ENCODE measurements at regions not wholly inside any gene's neighbourhood (a gene's known extent, or its start where the extent isn't known, plus 50 kb on each side); places are given as distances from the start of the nearest gene placed in this dataset.
A peak's percentile ranks its signal among the peaks of the same experiment; 100 is the strongest.
"Not testable (repeated sequence)": the region's sequence is repeated elsewhere in the genome, so short reads cannot be mapped to it uniquely, and the experiment has no call there.

DNA sequence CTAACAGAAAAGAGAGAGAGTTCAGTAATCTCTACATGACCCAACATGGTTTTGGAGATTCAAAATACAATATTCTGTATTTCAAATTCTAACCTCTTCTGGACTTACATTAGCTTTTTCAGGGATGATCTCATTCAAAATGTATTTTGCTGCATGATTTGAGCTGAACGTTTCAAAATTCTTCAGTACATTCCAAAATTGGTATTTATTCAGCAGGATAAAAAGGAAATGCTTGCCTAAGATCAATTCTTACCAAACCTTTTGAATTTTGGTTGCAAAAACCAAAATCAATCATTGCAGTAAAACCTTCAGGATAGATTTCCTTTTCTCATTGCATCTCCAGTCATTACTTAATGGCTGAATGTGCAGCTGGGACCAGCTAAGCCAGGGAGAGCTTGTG, 1761.3 kb upstream of the SEL1L start:
- H3K36me3 Mint-ChIP-seq (ENCODE audit: insufficient read depth, unreplicated experiment): no peaks in the 10 kb centered on the region
- ChIA-PET CTCF (interaction anchor here (1.1 to 1.2 kb wide), 2 partner anchors 11 to 1303 kb away, joined by 4 read pairs; no protein-coding TSS in a partner anchor), POLR2A (no interaction called here)
- no peaks in the 10 kb centered on the region for H3K9me3 Mint-ChIP-seq (ENCODE audit: unreplicated experiment)
- TF ChIP-seq, protein P1, sequence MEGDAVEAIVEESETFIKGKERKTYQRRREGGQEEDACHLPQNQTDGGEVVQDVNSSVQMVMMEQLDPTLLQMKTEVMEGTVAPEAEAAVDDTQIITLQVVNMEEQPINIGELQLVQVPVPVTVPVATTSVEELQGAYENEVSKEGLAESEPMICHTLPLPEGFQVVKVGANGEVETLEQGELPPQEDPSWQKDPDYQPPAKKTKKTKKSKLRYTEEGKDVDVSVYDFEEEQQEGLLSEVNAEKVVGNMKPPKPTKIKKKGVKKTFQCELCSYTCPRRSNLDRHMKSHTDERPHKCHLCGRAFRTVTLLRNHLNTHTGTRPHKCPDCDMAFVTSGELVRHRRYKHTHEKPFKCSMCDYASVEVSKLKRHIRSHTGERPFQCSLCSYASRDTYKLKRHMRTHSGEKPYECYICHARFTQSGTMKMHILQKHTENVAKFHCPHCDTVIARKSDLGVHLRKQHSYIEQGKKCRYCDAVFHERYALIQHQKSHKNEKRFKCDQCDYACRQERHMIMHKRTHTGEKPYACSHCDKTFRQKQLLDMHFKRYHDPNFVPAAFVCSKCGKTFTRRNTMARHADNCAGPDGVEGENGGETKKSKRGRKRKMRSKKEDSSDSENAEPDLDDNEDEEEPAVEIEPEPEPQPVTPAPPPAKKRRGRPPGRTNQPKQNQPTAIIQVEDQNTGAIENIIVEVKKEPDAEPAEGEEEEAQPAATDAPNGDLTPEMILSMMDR (IDR thresholded peaks at IDR 0.05; ENCODE audit: unreplicated experiment): no peak
- DNase-seq (ENCODE audit: unreplicated experiment): no peak
- no peaks in the 10 kb centered on the region for H3K27me3 Mint-ChIP-seq (ENCODE audit: insufficient read depth, unreplicated experiment)
- no peak overlapping the region for H3K4me3 Mint-ChIP-seq (ENCODE audit: unreplicated experiment)
- peak overlapping the region; percentile 71 for H3K27ac Mint-ChIP-seq (ENCODE audit: low read depth, unreplicated experiment)
- peaks cover 10% of the 10 kb centered on the region for H3K4me1 Mint-ChIP-seq (ENCODE audit: insufficient read depth, unreplicated experiment)
- intact Hi-C loops (cut with micrococcal nuclease): loop anchor here (10.0 kb wide), 1 partner anchor 1300 kb away; no protein-coding TSS in a partner anchor
- BruUV-seq (replicated peaks): no TSS peak

GRCh38 chr14:83297361-83297760, 1763.7 kb upstream of the SEL1L start:
- TF ChIP-seq, protein P1 (IDR thresholded peaks at IDR 0.05; ENCODE audit: unreplicated experiment): no peak
- CTCF ChIA-PET: interaction anchor here (0.7 to 1.6 kb wide), 3 partner anchors 156 to 1308 kb away, joined by 3 to 6 read pairs (median 4); no protein-coding TSS in a partner anchor
- H3K9me3 Mint-ChIP-seq (ENCODE audit: unreplicated experiment): no peaks in the 10 kb centered on the region
- no peak overlapping the region for H3K4me3 Mint-ChIP-seq (ENCODE audit: unreplicated experiment)
- H3K27ac Mint-ChIP-seq (ENCODE audit: low read depth, unreplicated experiment): no peak overlapping the region
- H3K36me3 Mint-ChIP-seq (ENCODE audit: insufficient read depth, unreplicated experiment): no peaks in the 10 kb centered on the region
- BruUV-seq (replicated peaks): no TSS peak
- H3K27me3 Mint-ChIP-seq (ENCODE audit: insufficient read depth, unreplicated experiment): no peaks in the 10 kb centered on the region
- peaks cover 10% of the 10 kb centered on the region for H3K4me1 Mint-ChIP-seq (ENCODE audit: insufficient read depth, unreplicated experiment)
- DNase-seq (ENCODE audit: unreplicated experiment): no peak
- intact Hi-C loops (cut with micrococcal nuclease): loop anchor here (10.0 kb wide), 1 partner anchor 1303 kb away; no protein-coding TSS in a partner anchor
- POLR2A ChIA-PET: interaction anchor here (0.7 kb wide), 2 partner anchors 645 to 786 kb away, joined by 3 read pairs; no protein-coding TSS in a partner anchor

GRCh38 chr14:83298016-83298415, 1764.4 kb upstream of the SEL1L start:
- H3K4me3 Mint-ChIP-seq (ENCODE audit: unreplicated experiment); H3K27me3 Mint-ChIP-seq (ENCODE audit: insufficient read depth, unreplicated experiment); BruUV-seq (replicated peaks); H3K9me3 Mint-ChIP-seq (ENCODE audit: unreplicated experiment); H3K4me1 Mint-ChIP-seq (ENCODE audit: insufficient read depth, unreplicated experiment); DNase-seq (ENCODE audit: unreplicated experiment); H3K36me3 Mint-ChIP-seq (ENCODE audit: insufficient read depth, unreplicated experiment): not testable (repeated sequence)
- CTCF ChIA-PET: interaction anchor here (1.0 kb wide), 1 partner anchor 1308 kb away, joined by 3 read pairs; no protein-coding TSS in a partner anchor
- H3K27ac Mint-ChIP-seq (ENCODE audit: low read depth, unreplicated experiment): peak overlapping the region; percentile 19
- intact Hi-C loops (cut with micrococcal nuclease): loop anchor here (10.0 kb wide), 1 partner anchor 1303 kb away; no protein-coding TSS in a partner anchor
- POLR2A ChIA-PET: interaction anchor here (0.7 kb wide), 2 partner anchors 644 to 785 kb away, joined by 3 read pairs; no protein-coding TSS in a partner anchor

DNA sequence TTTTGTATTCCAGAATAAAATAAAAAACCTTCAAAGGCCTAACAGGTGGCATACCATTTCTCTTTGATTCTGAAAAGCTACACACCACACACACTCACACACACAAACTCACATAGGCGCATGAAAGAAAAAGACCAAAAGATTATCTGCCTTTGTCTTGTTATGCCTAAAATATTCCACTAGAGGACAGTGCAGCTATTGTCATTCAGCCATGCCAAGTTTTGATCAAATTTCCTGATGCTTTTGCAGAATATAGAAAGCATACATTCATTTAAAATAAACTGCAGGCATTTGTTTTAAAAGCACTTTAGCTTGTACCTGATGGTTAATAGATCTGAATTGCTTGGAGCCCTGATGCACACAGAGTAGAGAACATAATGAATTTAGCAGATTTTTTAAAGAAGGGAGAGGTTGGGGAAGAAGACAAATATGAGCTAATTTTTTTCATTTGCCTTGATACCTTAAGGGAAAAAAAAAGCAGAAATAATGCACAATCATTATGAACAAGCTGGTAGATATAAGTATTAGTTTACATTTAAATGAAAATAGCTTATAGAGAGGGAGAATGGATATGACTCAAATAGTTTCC, 1766.9 kb upstream of the SEL1L start:
- DNase-seq (ENCODE audit: unreplicated experiment): peak; percentile 52

More for the DNA sequence above, 1766.9 kb upstream of the SEL1L start:
- H3K4me3 Mint-ChIP-seq (ENCODE audit: unreplicated experiment): no peak overlapping the region
- no TSS peak for BruUV-seq (replicated peaks)
- no peaks in the 10 kb centered on the region for H3K4me1 Mint-ChIP-seq (ENCODE audit: insufficient read depth, unreplicated experiment)
- H3K27me3 Mint-ChIP-seq (ENCODE audit: insufficient read depth, unreplicated experiment): no peaks in the 10 kb centered on the region
- ChIA-PET POLR2A (interaction anchor here (0.6 to 0.7 kb wide), 3 partner anchors 45 to 811 kb away, joined by 3 to 5 read pairs (median 3); no protein-coding TSS in a partner anchor), CTCF (interaction anchor here (0.6 to 2.5 kb wide), 34 partner anchors 9 to 1989 kb away, joined by 3 to 21 read pairs (median 4); no protein-coding TSS in a partner anchor)
- H3K27ac Mint-ChIP-seq (ENCODE audit: low read depth, unreplicated experiment): no peak overlapping the region
- H3K36me3 Mint-ChIP-seq (ENCODE audit: insufficient read depth, unreplicated experiment): no peaks in the 10 kb centered on the region
- intact Hi-C loops (cut with micrococcal nuclease): loop anchor here (1.0 to 10.0 kb wide), 3 partner anchors 163 to 1676 kb away; no protein-coding TSS in a partner anchor
- TF ChIP-seq, protein P1 (IDR thresholded peaks at IDR 0.05; ENCODE audit: unreplicated experiment): peak; percentile 88
- no peaks in the 10 kb centered on the region for H3K9me3 Mint-ChIP-seq (ENCODE audit: unreplicated experiment)
